SK-N-MC (cell line): ENCODE measurements at regions not wholly inside any gene's neighbourhood (a gene's known extent, or its start where the extent isn't known, plus 50 kb on each side); places are given as distances from the start of the nearest gene placed in this dataset.
A peak's percentile ranks its signal among the peaks of the same experiment; 100 is the strongest.

Source experiments
- DNase-seq: peaks from one replicate; pipeline ENCODE4 v3.0.0-alpha.2; 2011; ENCODE audit warnings: low read depth, low spot score
- H3K27ac ChIP-seq: fragments of 200-600 bp; sonication (generic); 2 replicates; pipeline ENCODE4 v1.5.1; 2016; ENCODE audit warnings: mixed run types
- H3K36me3 ChIP-seq: fragments of 200-600 bp; sonication (generic); 2 replicates; pipeline ENCODE4 v1.6.1; 2017; ENCODE audit warnings: antibody characterized with exemption, low read length, mixed read lengths; ENCODE audit not compliant: insufficient read depth
- H3K4me3 ChIP-seq: fragments of 200-600 bp; sonication (generic); 2 replicates; pipeline ENCODE4 v1.5.1; 2016
- H3K9ac ChIP-seq: fragments of 200-600 bp; sonication (generic); 2 replicates; pipeline ENCODE4 v1.8.0; 2017; ENCODE audit warnings: mixed run types, mixed read lengths; ENCODE audit not compliant: insufficient read length
- H3K9me3 ChIP-seq: fragments of 200-600 bp; sonication (generic); 2 replicates; pipeline ENCODE4 v1.6.1; 2017; ENCODE audit warnings: low read depth, mild to moderate bottlenecking, antibody characterized with exemption, low read length, moderate library complexity, mixed read lengths
- EZH2 ChIP-seq: fragments of 200-600 bp; sonication (generic); IDR thresholded peaks from one replicate; pipeline ENCODE4 v1.6.1; 2017; ENCODE audit warnings: antibody characterized with exemption
- FOXP2 ChIP-seq: optimal IDR thresholded peaks from 2 replicates; pipeline ENCODE3; 2011; ENCODE audit warnings: mild to moderate bottlenecking, moderate library complexity; ENCODE audit not compliant: insufficient read depth; ENCODE audit errors: extremely low read length, control extremely low read depth
- POLR2AphosphoS5 ChIP-seq: IDR thresholded peaks from 2 replicates; pipeline ENCODE4 v1.6.1; 2012; ENCODE audit warnings: mild to moderate bottlenecking, low read depth, low read length, borderline replicate concordance

DNA sequence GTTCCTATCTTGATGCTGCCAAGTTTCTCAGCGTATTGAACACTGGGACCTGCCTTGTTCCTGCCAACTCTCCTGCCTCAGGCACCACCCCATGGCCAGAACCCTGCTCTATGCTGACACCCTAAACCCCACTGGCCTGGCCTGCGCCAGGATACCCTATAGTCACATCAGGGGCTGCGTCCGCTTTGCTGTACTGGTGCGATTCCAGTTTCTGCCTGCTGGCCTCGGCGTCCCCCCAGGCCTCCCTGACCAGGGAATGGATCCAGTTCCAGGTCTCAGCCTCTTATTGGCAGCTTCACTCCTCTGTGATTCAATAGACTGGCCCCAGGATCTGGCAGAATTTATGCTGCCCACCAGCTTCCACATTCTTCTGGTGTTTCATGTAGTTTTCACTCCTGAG is 55.0 kb downstream of the GPR6 start:
- no peak overlapping the region for H3K9ac ChIP-seq
- no peak for DNase-seq
- H3K4me3 ChIP-seq = no peak overlapping the region
- no peaks in the 10 kb centered on the region for H3K36me3 ChIP-seq
- no peaks in the 10 kb centered on the region for H3K9me3 ChIP-seq
- TF ChIP-seq POLR2AphosphoS5 (no peak), FOXP2 (no peak), EZH2 (no peak)
- H3K27ac ChIP-seq = no peak overlapping the region

DNA sequence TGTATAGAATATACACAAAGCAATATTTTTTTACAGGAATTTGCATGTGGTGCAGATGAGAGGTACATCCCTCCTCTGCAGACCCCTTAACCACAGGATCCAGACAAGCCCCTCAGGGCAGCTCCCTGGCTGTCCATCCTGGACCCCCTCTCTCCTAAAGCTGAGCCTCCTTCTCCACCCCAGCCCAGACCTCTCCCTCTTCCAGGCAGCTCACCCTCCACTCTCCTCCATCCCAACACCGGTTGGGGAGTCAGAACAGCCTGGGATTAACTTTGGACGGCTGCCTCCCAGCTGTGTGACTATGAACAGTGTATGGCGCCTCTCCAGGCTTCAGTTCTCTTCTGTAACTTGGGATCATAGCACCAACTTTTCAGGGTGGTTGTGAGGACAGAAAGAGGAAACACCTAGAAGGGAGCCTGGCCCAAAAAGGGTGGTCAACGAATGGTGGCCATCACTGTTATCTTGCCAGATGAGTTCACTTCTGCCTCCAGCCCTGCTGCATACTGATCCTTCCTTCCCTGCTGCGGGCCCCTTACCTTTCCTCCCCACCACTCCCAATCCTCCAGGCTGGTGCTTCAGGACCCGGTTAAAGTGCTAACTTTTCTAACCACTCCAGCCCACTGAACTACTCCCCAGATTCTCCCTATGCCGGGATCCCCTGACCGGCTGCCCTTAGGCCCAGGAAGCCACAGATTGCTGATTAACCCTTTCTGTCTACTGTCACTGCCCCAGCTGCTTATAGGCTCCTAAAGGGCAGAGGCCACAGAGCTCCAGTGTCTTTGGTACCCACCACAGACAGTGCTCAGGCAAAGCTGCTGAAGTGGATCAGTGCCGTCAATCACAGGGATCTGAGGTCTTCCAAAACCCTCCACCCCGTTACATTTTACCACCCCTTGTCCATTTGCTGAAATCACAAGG is 55.9 kb downstream of the GPR6 start:
- no peak for TF ChIP-seq EZH2
- TF ChIP-seq POLR2AphosphoS5 = no peak
- no peak for TF ChIP-seq FOXP2
- Histone ChIP-seq H3K4me3 (no peak overlapping the region), H3K9me3 (no peaks in the 10 kb centered on the region), H3K36me3 (no peaks in the 10 kb centered on the region), H3K9ac (no peak overlapping the region), H3K27ac (no peak overlapping the region)
- no peak for DNase-seq

- TF ChIP-seq FOXP2 = no peak
- no peak for TF ChIP-seq POLR2AphosphoS5
- no peak for TF ChIP-seq EZH2
- Histone ChIP-seq H3K4me3 (no peak overlapping the region), H3K27ac (no peak overlapping the region), H3K36me3 (no peaks in the 10 kb centered on the region), H3K9me3 (no peaks in the 10 kb centered on the region), H3K9ac (no peak overlapping the region)
- no peak for DNase-seq
Observed at GRCh38 chr6:110034667-110035036, 56.5 kb downstream of the GPR6 start.

GRCh38 chr6:110035321-110035720 is 57.2 kb downstream of the GPR6 start:
- Histone ChIP-seq H3K9me3 (no peaks in the 10 kb centered on the region), H3K27ac (no peak overlapping the region), H3K9ac (no peak overlapping the region), H3K4me3 (no peak overlapping the region), H3K36me3 (no peaks in the 10 kb centered on the region)
- no peak for DNase-seq
- TF ChIP-seq FOXP2 = no peak
- no peak for TF ChIP-seq EZH2
- no peak for TF ChIP-seq POLR2AphosphoS5

DNA sequence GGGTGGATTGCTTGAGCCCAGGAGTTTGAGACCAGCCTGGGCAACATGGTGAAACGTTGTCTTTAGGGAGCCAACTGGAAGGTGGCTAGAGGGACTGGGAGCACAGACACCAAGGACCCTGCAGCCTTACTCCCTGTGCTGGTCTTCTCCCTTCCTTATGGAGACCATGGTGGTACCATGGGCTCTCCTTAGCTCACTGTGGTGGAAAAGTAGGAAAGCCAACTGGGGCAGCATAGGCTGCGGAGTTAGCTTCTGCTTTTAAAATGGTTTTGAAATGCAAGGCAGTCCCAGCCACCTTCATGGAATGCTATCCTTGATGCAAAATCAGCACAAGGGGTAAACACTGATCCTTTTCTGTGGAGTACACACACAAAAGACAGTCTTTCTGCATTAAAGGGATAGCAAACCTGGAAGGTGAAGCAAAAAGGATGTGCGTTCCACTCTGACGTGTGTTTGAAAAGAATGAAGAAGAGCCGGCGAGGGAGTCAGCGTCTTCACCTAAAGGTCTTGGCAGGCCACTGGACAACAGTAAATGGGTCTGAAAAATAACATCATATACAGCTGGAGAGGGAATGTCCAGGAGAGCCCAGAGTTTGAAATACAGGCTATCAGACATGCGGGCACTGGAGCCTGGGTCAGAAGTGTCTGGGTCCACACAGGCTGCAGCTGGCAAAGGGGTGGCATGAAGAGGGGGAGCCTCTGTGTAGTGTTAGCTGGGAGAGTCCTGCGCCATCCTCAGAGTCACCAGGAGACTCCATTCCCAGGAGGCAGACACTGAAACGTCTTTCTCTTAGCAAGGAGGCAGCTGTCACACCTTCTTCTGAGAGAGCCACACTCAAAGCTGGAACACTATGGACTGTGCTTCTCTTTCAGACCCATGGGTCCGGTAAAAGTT is 58.5 kb downstream of the GPR6 start:
- Histone ChIP-seq H3K9ac (no peak overlapping the region), H3K27ac (no peak overlapping the region), H3K9me3 (no peaks in the 10 kb centered on the region), H3K4me3 (no peak overlapping the region), H3K36me3 (no peaks in the 10 kb centered on the region)
- DNase-seq = no peak
- TF ChIP-seq EZH2 (no peak), FOXP2 (no peak), POLR2AphosphoS5 (no peak)

- TF ChIP-seq FOXP2 (no peak), EZH2 (no peak), POLR2AphosphoS5 (no peak)
Observed at GRCh38 chr6:110037726-110038295, 59.7 kb downstream of the GPR6 start.

DNA sequence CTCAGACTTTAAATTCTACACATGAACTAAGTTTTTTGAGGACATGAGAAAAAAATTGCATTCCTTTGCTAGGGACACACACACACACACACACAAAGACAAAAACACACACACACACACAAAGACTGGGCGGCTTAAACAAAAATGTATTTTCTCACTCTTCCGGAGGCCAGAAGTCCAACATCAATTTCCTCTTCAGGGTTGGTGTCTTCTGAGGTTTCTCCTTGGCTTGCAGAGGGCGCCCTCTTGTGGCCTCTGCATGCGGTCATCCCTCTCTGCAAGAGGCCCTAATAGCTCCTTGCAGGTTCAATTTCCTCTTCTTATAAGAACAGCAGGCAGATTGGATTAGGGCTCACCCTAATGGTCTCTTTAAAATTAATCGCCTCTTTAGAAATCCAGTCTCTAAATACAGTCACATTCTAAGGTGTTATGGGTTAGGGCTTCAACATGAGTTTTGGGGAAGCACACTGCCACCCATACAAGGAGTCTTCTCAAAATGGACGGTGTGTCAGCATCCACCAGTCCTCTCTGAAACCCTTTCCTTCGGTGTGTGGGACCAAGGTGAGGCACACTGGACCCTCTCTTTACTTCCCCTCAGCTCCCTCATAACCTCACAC is 61.4 kb downstream of the GPR6 start:
- Histone ChIP-seq H3K36me3 (no peaks in the 10 kb centered on the region), H3K9me3 (no peaks in the 10 kb centered on the region), H3K27ac (peak overlapping the region; percentile 61; the same call in 1 of the 2 replicates), H3K4me3 (no peak overlapping the region; the same call in 1 of the 2 replicates), H3K9ac (no peak overlapping the region)
- DNase-seq = peak; percentile 65
- TF ChIP-seq POLR2AphosphoS5 (no peak), FOXP2 (no peak), EZH2 (no peak)

More at GRCh38 chr6:110037726-110038295, 59.7 kb downstream of the GPR6 start:
- H3K9me3 ChIP-seq = no peaks in the 10 kb centered on the region
- no peaks in the 10 kb centered on the region for H3K36me3 ChIP-seq
- DNase-seq = no peak
- no peak overlapping the region for H3K9ac ChIP-seq
- no peak overlapping the region for H3K4me3 ChIP-seq
- no peak overlapping the region for H3K27ac ChIP-seq

GRCh38 chr6:110039981-110040383 is 61.9 kb downstream of the GPR6 start:
- H3K36me3 ChIP-seq = no peaks in the 10 kb centered on the region
- peak overlapping the region; percentile 61; the same call in 1 of the 2 replicates for H3K27ac ChIP-seq
- TF ChIP-seq FOXP2 = no peak
- no peak for TF ChIP-seq POLR2AphosphoS5
- no peak for TF ChIP-seq EZH2
- H3K9ac ChIP-seq = no peak overlapping the region
- no peak for DNase-seq
- no peak overlapping the region for H3K4me3 ChIP-seq
- no peaks in the 10 kb centered on the region for H3K9me3 ChIP-seq
